G401.6 (cell line): ENCODE measurements at regions not wholly inside any gene's neighbourhood (a gene's known extent, or its start where the extent isn't known, plus 50 kb on each side); places are given as distances from the start of the nearest gene placed in this dataset.

Experiments
- FAIRE-seq: peaks from 2 replicates; lab custom pipeline; 2012; peaks lifted over from hg19 to GRCh38; lab: Jason Lieb, UNC

- no peak for FAIRE-seq
Measured at GRCh38 chr14:100674897-100675619, 51.6 kb upstream of the DLK1 start.

- no peak for FAIRE-seq
Measured at GRCh38 chr14:100675699-100676684, 50.7 kb upstream of the DLK1 start.
